RWPE1 (cell line): ENCODE measurements at regions not wholly inside any gene's neighbourhood (a gene's known extent, or its start where the extent isn't known, plus 50 kb on each side); places are given as distances from the start of the nearest gene placed in this dataset.

Experiments used
- CTCF ChIA-PET: fragments of 350-600 bp; sonication (Branson Sonifier 250); formaldehyde crosslinking; extraction: SDS; loops from one replicate; lab custom pipeline; 2021; lab: Yijun Ruan, JAX
- POLR2A ChIA-PET: fragments of 400-600 bp; formaldehyde crosslinking; extraction: SDS; loops from one replicate; lab custom pipeline; 2020; ENCODE audit warnings: antibody characterized with exemption; ENCODE audit not compliant: low non-redundant PET; lab: Yijun Ruan, JAX
- DNase-seq: peaks from one replicate; pipeline ENCODE4 v3.0.0; 2012; ENCODE audit warnings: low spot score
- H3K27ac ChIP-seq: fragments of 450-650 bp; 2 replicates; pipeline ENCODE4 v1.5.1; 2017
- TF ChIP-seq, protein P1 (sequence below): fragments of 450-650 bp; conservative IDR thresholded peaks from 2 replicates; pipeline ENCODE4 v1.5.1; 2017; ENCODE audit warnings: low read depth, mild to moderate bottlenecking

DNA sequence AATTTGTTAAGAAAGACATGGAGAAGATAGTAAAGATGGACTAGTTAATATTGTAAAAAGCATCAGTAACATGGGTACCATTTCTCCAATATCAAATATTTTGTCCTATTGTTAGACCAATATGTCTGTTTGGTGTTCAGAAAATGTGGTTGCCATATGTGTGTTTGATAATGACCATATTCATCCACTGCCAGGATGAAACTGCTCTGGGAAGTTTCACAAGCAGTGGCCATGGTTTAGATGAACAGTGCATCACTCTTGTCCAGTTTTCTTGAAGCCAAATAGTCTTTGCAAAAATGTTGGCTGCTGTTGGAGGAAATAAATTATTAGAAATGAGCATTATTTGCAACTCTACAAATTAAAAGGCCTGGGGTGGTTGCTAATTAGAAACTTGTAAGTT lies 333.8 kb downstream of the NUF2 start:
- ChIA-PET CTCF (no interaction called here), POLR2A (no interaction called here)
- H3K27ac ChIP-seq: no peak overlapping the region
- no peak for DNase-seq
- TF ChIP-seq, protein P1, sequence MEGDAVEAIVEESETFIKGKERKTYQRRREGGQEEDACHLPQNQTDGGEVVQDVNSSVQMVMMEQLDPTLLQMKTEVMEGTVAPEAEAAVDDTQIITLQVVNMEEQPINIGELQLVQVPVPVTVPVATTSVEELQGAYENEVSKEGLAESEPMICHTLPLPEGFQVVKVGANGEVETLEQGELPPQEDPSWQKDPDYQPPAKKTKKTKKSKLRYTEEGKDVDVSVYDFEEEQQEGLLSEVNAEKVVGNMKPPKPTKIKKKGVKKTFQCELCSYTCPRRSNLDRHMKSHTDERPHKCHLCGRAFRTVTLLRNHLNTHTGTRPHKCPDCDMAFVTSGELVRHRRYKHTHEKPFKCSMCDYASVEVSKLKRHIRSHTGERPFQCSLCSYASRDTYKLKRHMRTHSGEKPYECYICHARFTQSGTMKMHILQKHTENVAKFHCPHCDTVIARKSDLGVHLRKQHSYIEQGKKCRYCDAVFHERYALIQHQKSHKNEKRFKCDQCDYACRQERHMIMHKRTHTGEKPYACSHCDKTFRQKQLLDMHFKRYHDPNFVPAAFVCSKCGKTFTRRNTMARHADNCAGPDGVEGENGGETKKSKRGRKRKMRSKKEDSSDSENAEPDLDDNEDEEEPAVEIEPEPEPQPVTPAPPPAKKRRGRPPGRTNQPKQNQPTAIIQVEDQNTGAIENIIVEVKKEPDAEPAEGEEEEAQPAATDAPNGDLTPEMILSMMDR: no peak

DNA sequence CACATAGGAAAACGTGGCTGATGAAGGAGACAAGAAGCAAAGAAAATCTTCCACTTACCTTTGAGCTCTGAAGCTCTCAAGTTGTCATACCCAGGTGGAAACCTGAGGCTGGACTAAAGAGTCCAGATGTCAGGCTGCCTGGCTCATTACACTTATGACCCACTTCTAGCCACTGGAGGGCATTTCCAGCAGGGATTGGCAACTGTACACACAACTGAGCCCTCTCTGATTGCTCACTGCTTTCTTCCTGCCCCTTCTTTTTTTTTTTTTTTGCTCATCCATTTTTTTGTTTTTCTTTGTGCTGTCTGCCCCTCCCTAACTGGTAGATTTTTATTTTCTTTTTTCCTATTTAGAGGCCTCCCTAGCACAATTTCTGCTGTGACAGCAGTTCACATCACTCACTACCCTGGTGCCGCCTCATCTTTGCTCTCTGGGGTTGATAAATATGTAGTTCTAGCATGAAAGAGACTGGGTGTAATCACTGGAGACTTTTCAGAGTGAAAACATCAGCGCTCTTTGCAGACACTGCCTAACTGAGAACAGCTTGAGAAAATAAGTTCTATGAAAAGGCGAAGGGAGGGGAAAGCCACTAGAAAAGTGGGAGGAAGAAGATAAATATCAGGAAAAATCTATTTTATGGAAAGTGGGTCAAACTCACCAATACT lies 334.5 kb downstream of the NUF2 start:
- CTCF ChIA-PET: no interaction called here
- no peak for DNase-seq
- TF ChIP-seq, protein P1: no peak
- H3K27ac ChIP-seq: no peak overlapping the region
- POLR2A ChIA-PET: no interaction called here

DNA sequence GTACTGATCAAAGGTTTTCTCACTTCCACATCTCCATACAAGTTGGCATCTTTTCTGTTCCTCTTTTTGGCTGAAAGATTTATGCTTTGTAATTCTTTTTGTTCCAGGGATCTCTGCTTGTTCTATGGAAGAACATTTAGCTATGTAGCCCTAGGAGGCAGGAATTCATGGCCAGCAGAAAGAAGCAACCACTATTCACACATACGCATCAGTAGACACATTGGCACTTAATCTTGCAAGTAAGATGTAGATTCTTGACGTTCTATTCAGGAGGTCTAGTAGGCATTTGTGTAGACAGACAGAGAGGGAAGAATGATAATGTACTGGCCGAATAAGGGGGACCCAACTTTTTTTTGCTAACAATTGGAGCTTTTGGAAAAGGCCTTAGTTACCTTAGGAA lies 336.0 kb downstream of the NUF2 start:
- ChIA-PET POLR2A (no interaction called here), CTCF (no interaction called here)
- H3K27ac ChIP-seq: no peak overlapping the region
- no peak for DNase-seq
- TF ChIP-seq, protein P1: no peak

DNA sequence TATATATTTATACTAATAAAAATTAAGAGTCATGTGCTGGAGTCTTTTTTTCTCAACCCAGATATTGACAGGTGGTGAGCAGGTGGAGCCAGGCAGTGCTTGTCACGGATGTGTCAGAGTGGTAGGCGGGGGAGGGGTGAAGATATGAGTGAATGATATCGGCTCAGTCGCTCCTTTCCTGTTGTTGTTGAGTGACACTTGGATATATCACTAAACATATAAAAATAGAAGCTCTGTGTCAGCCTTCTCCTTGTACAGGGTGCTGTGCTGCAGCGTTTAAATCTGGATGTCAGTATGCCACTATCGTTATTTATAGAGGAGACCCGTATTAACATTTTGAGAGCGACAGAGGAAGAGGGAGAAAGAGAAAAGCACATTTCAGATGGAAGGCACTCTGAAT lies 339.6 kb downstream of the NUF2 start:
- TF ChIP-seq, protein P1: no peak
- POLR2A ChIA-PET: no interaction called here
- H3K27ac ChIP-seq: no peak overlapping the region
- CTCF ChIA-PET: no interaction called here
- DNase-seq: no peak

DNA sequence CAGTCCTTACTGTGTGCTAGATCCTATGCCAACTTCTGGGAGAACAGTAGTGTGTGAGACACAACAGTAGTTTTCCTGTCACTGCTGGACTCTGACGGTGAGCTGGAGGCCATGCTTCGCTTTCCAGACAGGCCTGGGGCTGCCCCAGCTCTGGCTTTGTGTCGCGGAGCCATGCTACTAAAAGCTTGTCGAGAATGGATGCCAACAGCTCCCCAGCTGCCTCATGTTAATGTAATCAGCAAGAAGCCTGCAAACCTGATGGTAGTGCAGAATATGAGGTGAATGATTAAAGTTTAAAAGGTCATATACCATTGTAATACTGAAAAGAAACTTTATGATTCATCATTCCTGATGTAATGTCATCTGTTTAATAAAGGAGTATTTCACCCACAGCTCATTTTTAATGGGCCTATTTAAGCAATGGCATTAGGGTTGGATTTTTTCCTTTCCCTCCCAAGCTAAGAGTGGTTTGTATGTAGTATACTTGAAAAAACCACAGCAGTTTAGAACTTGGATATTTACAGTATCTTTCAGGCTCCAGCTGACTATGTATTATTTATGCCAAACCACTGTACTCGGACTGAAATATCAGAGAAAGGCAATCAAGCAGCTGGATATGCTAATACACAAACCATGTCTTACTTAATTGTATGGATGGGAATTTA lies 343.0 kb downstream of the NUF2 start:
- ChIA-PET POLR2A (no interaction called here), CTCF (no interaction called here)
- no peak overlapping the region for H3K27ac ChIP-seq
- TF ChIP-seq, protein P1: no peak
- DNase-seq: no peak

DNA sequence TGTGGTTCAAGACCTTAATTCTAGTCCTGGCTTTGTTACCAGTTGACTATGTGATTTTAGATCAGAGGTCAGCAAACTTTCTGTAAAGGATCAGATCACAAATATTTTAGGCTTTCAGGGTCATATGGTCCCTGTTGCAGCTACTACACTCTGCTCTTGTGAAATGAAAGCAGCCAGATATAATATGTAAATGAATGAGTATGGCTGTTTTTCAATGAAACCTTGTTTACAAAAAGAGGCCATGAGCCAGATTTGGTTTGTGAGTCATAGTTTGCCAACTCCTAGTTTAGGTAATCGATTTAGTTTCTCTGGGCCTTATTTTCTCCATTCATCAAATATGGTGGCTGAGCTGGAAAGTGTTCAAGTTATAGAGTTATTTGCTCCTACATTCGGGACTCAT lies 346.7 kb downstream of the NUF2 start:
- no peak for DNase-seq
- ChIA-PET CTCF (no interaction called here), POLR2A (no interaction called here)
- TF ChIP-seq, protein P1: no peak
- H3K27ac ChIP-seq: no peak overlapping the region
